GM18520 (cell line): ENCODE measurements at regions not wholly inside any gene's neighbourhood (a gene's known extent, or its start where the extent isn't known, plus 50 kb on each side); places are given as distances from the start of the nearest gene placed in this dataset.
"Not testable (repeated sequence)": the region's sequence is repeated elsewhere in the genome, so short reads cannot be mapped to it uniquely, and the experiment has no call there.

Experiments used
- ATAC-seq: cut with Tn5 transposase; IDR thresholded peaks from one replicate; pipeline ENCODE4 v1.9.1; 2021; ENCODE audit not compliant: unreplicated experiment

- no peak for ATAC-seq
Observed at GRCh38 chr4:95779447-95779846, 60.4 kb upstream of the PDHA2 start.

GRCh38 chr4:95778666-95779065, 61.2 kb upstream of the PDHA2 start:
- ATAC-seq, result no peak

- not testable (repeated sequence) for ATAC-seq
Observed at GRCh38 chr4:95770605-95771004, 69.3 kb upstream of the PDHA2 start.

- ATAC-seq, result no peak
Observed at GRCh38 chr4:95764961-95765360, 74.9 kb upstream of the PDHA2 start.

- ATAC-seq, result no peak
Observed at GRCh38 chr4:95761871-95762270, 78.0 kb upstream of the PDHA2 start.

GRCh38 chr4:95761426-95761825, 78.5 kb upstream of the PDHA2 start:
- ATAC-seq, result no peak

GRCh38 chr4:95760646-95761045, 79.2 kb upstream of the PDHA2 start:
- ATAC-seq, result not testable (repeated sequence)

GRCh38 chr4:95758001-95758400, 81.9 kb upstream of the PDHA2 start:
- ATAC-seq, result no peak

GRCh38 chr4:95754667-95755066, 85.2 kb upstream of the PDHA2 start:
- ATAC-seq, result no peak

- ATAC-seq, result no peak
Observed at GRCh38 chr4:95749204-95749603, 90.7 kb upstream of the PDHA2 start.

- no peak for ATAC-seq
Observed at GRCh38 chr4:95742872-95743271, 97.0 kb upstream of the PDHA2 start.

GRCh38 chr4:95742179-95742578, 97.7 kb upstream of the PDHA2 start:
- ATAC-seq, result no peak

GRCh38 chr4:95732061-95732460, 107.8 kb upstream of the PDHA2 start:
- ATAC-seq, result no peak

- no peak for ATAC-seq
Observed at GRCh38 chr4:95729596-95729995, 110.3 kb upstream of the PDHA2 start.

- ATAC-seq, result no peak
Observed at GRCh38 chr4:95728145-95728544, 111.7 kb upstream of the PDHA2 start.

GRCh38 chr4:95715830-95716229, 124.1 kb upstream of the PDHA2 start:
- no peak for ATAC-seq

GRCh38 chr4:95714571-95714970, 125.3 kb upstream of the PDHA2 start:
- ATAC-seq, result no peak

GRCh38 chr4:95705323-95705722, 134.6 kb upstream of the PDHA2 start:
- no peak for ATAC-seq

- no peak for ATAC-seq
Observed at GRCh38 chr4:95701500-95702170, 138.3 kb upstream of the PDHA2 start.

- ATAC-seq, result no peak
Observed at GRCh38 chr4:95694411-95694810, 145.5 kb upstream of the PDHA2 start.

- no peak for ATAC-seq
Observed at GRCh38 chr4:95693594-95693993, 144.8 kb upstream of the UNC5C start.

- ATAC-seq, result no peak
Observed at GRCh38 chr4:95676190-95676589, 127.4 kb upstream of the UNC5C start.

- ATAC-seq, result no peak
Observed at GRCh38 chr4:95675623-95676022, 126.8 kb upstream of the UNC5C start.
